Non-pigmented ciliary epithelial cell (primary cell): ENCODE measurements at regions not wholly inside any gene's neighbourhood (a gene's known extent, or its start where the extent isn't known, plus 50 kb on each side); places are given as distances from the start of the nearest gene placed in this dataset.
"Not testable (repeated sequence)": the region's sequence is repeated elsewhere in the genome, so short reads cannot be mapped to it uniquely, and the experiment has no call there.

Experiments used
- DNase-seq: peaks from one replicate; pipeline ENCODE4 v3.0.0-alpha.2; 2010; ENCODE audit warnings: low read depth

DNA sequence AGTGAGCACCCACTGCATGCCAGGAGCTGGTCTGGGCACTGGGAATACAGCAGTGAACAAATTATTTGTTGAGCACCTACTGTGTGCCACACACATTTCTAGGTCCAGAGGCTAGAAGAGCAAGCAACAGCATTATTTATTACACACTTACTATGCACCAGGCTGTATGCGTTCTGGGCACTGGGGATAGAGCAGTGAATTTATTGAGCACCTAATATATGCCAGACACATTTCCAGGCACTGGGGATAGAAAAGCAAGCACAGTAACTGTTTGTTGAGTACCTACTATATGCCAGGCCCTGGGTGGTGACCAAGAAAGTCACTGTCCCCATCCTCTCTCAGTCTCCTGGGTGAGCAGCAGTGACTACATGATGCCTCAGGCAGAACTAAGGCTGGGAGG is 107.5 kb upstream of the NCOR2 start:
- DNase-seq: no peak

DNA sequence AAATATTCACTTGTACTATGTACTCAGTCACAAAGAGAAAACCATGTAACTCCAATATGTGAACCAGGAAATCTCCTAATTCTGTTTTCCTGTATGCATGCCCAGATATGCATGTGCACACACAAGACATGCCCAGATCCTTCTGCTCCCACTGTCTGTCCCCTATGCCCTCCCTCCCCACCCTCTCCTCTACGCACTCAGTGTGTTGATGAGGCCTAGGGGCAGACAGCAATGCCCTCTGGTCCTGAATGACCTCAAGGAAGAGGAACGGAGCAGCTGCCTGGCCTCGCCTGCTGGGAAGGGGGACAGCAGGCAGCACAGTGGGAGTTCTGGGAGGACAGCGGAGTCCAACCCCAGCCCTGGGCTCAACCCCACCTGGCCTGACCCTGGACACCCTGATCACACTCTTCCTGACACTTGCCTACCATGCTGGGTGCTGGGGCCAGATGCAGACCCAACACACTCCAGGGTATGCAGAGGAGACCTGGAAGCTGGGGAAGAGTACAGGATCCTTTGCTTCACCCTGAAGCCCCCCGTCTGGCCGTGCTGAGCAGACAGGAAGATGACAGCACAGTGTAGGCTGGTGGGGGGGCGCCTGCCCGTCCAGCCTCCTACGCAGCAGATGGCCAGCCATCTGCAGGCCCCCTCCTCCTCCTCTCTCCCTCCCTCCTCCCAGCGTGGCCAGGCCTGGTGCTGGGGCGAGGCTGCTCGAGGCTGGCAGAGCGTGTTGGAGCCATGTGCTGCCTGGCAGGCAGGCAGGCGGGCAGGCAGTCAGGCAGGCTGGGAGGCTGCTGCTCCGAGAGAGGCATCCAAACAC is 106.6 kb upstream of the NCOR2 start:
- DNase-seq: no peak

DNA sequence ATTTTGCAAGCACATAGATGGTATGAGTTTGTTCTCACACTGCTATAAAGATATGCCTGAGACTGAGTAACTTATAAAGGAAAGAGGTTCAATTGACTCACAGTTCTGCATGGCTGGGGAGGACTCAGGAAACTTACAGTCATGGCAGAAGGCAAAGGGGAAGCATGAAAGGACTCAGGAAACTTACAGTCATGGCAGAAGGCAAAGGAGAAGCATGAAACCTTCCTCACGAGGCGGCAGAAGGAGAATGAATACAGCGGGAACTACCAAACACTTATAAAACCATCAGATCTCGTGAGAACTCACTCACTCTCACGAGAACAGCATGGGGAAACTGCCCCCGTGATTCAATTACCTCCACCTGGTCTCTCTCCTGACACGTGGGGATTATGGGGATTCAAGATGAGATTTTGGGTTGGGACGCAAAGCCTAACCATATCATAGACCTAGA is 101.9 kb upstream of the NCOR2 start:
- not testable (repeated sequence) for DNase-seq

DNA sequence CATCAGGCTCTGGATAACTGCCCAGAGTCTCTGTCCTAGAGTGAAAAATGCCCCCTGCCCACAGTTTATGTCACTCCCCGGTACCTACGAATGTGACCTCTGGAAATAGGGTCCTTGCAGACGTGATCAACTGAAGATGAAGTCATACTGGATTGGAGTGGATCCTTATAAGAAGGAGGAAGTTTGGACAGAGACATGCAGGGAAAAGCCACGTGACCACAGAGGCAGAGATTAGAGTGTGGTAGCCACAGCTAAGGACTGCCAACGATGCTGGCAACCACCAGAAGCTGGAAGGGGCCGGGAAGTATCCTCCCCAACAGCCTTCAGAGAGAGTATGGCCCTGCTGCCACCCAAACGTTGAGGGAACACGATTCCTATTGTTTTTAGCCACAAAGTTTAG is 101.2 kb upstream of the NCOR2 start:
- no peak for DNase-seq

DNA sequence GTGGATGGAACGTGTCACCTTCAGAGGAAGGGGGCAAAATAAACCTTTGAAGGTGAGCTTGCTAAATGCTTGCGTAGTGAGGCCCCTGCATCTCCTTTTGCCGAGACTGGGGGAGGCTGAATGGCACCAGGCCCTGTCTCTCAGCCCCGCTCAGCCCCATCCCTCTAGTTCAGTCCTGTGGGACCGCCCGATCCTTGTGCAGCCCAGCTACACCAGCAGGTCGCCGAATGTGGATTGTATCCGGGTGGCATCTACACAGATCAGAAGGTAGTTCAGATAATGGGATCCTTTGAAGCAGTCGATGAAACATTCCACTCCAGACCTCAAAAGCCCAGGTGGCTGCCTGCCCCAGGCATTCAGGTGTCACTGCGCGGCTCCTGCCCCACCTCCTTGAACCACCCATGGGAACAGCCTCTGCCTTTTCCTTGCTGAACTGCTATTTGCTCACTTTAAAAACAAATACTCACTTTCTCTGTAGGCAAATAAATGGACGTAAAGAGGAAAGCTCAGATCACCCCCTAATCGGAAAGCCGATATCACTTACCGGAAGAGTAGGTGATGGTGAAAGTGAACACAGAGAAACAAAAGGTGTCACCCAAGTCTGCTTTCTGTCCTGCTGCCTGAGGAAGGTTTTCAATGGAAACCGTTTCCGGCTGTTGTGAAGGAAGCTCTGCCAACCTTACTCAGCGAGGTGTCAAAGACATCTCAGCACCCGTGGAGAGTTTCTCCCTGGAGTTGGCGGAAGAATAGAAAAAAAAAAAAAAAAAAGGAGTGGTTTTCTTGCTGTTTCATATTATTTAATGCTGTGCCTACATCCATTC is 100.3 kb upstream of the NCOR2 start:
- DNase-seq: no peak

DNA sequence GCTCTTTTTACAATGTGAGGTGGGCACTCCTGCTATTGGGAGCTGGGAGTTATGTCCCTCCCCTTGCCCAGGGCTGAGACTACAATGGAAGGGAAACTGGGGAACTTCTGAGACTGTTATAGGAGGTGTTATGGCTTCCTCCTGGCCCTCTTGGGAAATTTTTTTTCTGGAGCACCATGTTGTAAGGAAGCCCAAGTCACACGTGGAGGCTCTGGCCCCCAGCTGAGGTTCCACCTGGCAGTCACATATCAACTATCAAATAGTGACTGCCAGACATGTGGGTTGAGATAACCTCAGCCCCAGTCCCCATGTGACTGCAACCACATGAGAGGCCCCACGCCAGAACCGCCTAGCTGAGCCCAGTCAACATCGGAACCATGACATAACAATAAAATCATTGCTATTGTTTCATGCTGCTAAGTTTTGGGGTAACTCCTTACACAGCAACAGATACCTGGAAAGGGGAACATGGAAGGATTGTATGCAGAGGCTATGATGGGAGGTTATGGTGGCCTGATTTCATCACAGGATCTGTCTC is 99.4 kb upstream of the NCOR2 start:
- DNase-seq: no peak

DNA sequence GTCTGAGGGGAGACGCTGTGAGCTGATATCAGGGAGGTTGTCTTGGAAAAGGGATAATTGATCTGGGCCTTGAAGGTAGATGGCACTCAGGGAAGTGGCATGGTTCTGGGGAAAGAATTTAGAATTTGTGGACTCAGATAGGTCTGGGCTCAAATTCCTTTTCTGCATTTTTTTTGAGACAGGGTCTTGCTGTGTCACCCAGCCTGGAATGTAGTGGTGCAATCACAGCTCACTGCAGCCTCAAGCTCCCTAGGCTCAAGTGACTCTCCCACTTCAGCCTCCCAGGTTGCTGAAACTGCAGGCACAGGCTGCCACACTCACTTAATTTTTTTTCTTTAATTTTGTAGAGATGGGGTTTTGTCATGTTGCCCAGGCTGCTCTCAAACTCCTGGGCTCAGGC is 98.1 kb upstream of the NCOR2 start:
- no peak for DNase-seq

DNA sequence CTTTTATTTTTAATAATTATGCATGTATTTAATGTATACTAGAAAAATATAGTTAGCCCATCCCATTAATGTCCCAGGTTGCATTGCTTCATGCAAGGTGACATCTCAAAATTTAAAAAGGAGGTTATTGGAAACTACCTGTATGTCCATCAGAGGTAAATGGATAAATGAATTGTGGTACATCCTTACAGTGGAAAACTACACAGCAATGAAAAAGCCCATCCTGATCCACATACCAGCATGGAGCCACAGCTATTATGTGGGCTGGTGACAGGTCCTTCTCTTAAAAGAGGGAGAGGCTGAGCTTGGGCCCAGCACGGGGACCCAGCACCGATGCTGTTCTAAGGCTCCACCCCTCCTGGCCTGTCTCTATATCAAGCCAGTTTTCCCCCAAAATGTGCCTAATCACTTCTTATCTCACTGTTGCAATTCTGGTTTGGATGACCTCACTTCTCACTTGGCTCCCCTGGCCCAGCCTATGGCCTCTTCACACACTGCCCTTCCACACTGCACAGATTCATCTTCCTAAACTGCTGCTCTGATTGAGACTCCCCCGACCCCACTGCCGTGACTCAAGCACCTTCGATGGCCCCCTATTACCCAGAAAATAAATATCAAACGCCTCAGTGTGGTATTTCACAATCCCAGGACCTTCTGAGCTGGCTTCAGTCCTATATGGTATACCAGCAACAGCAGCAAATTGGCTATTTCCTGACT is 97.1 kb upstream of the NCOR2 start:
- no peak for DNase-seq

DNA sequence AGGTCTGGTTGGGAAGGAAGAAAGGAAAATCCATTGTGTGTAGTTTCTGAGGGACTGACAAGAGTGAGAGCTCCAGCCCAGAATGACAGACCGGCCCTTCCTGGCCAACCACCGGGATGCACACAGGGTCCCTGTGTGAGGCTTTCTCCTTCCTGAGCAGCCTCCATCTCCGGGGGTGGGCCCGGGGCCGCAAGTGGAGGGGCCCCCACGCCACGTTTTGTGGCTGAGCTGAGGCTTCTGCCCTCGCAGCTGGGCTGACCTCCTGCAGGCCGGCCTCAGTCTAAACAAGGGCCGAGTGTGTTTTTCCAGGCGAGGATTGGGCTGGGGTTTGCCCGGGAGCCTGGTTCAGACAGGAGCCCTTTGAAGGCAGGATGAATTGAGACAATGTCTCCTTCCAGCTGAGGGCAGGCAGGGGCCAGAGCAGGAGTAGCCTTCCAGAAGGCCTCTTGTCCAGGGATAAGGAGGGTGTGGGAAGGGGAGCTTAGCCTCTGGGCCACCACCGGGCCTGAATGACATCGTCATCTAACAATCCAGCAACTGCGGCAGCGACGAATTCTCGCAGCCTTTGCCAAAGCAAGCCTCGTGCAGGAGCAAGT is 96.5 kb upstream of the NCOR2 start:
- no peak for DNase-seq

DNA sequence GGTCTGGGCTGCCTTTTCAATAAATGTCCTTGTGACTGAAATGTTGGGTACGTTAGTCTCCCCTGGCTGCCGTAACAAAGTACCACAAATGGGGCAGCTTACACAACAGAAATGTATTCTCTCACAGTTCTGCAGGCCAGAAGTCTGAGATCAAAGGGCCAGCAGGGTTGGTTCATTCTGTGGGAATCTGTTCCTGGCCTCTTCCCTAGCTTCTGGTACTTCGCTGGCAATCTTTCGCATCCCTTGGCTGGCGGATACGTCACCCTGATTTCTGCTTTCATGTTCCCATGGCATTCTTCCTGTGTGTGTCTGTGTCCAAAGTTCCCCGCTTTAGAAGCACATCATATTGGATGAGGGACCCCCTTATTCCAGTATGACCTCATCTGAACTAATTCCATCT is 95.8 kb upstream of the NCOR2 start:
- DNase-seq: no peak

DNA sequence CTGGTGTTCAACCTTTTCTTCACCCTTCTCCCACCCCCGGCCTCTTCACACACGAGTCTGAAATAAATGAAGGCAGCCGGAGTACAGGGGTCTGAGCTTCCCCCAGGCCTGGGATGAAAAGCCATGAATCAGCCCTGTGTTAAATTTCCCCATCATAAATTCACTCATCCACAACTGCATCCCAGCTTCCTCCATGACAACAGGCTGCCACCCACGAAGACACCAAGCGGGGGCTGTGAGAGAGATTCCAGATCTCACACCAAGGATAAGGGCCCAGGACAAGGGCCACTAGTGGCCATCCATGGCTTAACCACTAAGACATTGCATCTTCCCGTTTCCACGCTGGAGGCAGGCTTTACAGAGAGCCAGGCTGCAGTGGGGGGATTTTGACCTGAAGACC is 93.9 kb upstream of the NCOR2 start:
- DNase-seq: no peak

DNA sequence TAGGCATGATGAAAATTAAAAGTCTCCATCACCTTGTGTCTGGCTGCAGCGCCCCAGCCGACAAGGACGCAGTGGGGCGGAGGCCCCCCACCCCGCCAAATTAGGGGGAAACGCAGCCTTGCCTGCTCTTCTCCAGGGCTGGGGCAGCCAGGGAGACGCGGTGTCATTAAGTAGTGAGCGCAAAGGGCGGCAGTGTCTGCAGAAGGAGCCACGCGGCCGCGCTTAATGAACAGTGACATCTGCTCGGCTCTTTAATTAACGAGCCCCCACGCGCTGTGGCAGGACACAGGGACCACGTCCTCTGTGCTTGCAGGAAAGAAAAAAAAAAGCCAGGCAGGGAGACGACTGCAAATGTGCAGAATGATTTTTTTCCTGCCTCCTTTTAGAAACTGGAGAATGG is 93.4 kb upstream of the NCOR2 start:
- DNase-seq: no peak

DNA sequence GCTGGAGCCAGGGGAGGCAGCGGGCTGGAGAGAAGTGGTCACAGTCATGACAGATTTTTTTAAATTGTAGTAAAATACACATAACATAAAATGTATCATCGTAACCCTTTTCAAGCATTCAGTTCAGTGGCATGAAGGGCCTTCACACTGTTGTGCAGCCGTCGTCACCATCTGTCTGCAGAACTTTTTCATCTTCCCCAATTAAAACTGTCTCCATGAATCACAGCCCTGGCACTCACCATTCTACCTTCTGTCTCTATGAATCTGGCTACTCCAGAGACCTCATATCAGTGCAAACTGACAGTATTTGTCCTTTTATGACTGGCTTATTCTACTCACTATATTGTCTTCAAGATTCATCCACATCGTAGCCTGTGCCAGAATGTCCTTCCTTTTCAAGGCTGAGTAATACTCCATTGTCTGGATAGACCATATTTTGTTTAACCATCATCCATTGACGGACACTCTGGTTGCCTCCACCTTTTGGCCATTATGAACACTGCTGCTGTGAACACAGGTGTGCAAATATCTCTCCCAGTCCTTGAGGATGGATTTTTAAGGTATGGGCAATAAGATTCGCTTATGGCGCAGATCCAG is 91.5 kb upstream of the NCOR2 start:
- no peak for DNase-seq

DNA sequence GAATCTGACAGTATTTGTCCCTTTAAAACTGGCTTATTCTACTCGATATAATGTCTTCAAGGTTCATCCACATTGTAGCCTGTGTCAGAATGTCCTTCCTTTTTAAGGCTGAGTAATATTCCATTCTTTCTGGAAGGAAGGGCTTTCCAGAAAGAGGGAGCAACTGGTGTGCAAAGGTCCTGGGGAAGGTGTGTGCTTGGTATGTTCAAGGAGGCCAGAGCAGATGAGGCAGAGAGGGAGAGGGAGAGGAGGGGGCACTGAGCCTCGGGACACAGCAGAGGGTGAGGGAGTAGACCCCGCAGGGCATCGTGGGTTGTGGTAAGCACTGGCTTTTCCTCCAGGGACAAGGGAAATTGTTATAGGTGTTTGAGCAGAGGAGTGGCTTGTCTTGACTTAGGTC is 90.9 kb upstream of the NCOR2 start:
- DNase-seq: no peak

DNA sequence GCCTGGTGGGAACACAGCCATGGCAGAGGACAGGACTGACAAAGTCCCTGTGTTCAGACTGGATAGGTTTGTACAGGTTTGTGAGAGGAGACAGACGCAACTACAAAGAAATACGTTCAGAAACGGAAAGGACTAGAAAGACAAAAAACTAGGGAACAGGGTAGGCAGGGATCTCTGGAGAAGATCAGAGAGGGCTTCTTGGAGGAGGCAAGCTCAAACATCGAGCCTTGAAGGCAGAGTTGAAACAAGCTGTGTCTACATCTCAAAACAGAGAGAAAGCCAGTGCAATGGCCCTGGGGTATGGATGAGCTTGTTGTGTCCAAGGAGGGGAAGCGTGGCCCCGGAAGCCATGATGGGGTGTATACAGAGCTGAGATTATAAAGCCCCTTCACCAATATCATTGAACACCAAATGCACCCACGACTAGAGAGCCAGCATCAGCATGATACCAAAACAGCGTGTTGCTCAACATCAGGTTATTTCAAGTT is 89.6 kb upstream of the NCOR2 start:
- no peak for DNase-seq

DNA sequence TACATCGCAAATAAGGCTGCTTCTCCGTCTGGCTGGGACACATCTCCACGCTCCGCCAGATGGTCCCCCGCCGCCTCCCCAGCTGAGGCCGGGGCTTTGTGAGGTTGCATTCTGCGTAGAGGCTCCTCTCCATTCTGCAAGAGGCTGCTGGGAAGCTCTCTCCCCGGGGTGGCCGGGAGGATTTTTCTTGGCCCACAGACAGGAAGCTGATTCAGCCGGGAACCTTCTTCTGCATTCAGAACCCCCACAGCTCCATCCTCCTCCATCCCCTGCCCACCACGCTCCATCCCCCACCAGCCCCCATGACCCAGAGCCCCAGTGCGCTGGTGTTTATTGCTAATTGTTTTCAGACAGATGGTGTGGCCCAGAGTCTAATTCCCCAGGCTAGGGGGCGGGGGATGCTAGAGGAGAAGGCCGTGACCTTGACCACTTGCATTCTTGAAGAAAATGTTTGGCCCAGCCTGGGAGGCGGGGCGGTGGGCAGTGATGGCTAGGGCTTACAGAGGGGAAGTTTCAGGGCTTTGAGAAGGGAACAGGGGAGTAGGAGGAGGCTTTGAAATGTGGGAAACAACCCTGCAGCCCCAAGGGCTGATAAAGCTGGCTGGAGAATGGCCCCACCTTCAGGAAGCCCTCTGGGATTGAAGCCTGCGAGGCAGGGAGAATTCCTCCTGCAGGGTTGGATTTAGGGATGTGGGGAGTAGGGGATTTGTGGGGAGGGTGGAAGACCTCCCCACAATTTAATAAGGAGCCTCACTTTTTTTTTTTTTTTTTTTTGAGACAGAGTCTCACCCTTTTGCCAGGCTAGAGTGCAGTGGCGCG is 88.5 kb upstream of the NCOR2 start:
- DNase-seq: peak; percentile 58

DNA sequence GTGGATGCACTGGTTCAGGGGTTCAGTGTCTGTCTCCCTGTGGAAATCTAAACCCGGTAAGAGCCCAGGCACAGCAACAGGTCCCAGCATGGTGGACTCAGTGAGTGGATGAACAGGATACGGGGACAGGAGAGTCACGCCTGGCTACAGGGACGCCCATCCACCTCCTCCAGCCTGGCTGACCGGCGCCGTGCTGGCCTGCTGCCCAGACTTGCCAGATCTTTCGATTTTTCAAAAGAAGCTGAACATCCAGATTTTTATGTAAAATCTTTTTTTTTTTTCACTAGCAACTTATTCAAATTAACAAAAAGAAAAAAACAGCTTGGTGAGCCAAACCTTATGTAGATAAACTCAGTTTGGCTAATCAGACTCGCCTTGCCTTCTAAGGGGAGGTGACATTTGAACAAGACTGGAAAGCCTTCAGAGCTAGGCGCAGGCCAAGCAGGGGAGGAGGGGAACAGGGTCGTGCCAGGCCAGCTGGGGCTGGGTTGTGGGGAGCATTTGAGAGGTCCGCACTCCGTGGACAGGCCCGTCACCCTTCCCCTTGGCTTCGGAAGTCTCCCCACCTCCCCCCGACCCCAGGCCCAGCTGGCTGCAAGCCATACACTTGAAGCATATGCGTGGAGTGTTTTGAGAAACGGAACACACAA is 87.8 kb upstream of the NCOR2 start:
- DNase-seq: no peak

DNA sequence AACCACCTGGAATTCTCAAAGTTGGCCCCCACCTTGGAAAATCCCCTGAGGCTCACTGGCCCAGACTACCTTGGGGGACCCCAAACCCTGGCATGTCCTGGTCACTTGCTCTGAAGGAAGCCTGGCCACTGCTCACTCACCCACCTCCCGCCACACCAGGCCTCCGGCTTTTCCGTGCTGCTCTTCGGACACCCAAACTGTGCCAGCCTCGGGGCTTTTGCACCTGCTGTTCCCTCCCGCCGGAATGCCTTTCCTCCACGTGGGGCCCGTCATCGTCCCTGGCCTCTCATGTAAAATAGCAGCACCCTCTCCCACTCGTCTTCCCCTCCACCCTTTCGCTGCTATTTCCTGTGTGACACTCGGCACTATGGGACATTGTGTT is 87.2 kb upstream of the NCOR2 start:
- DNase-seq: no peak

DNA sequence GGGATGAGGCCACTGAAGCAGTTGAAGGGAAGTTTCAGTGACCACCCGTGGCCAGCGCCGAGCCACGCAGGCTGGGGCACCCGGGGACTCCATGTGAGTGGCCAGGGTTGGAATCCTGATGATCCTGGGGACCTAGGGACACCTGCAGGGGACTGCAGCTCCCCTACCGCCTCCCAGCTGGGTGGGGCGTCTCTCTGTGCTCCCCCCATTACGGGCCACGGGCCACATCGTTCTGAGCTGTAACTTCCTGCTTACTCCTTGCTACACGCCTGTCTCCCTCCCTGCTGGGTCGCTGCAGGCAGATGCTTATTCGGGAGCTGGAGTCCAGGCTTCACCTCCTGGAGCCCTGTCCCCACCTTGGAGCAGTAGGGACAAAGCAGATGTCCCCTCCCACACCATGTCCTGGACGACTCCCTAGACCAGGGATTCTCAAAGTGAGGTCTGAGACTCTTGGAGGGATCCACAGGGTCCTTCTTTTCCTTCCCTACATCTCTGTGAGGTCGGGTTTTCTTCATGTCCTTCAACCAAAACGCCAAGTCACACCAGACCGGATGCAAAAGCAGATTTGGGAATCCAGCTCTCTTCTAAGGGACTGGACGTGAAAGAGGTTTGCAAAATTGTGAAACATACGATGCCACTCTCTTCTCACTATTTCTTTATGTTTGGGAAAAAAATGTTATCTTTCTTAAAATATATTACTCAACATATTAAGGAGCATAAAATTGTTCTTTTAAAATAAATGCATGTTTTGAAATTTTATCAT is 85.9 kb upstream of the NCOR2 start:
- DNase-seq: no peak
